SK-N-SH (cell line): ENCODE measurements at regions not wholly inside any gene's neighbourhood (a gene's known extent, or its start where the extent isn't known, plus 50 kb on each side); places are given as distances from the start of the nearest gene placed in this dataset.

ENCODE experiments used
- CHD2 ChIP-seq: fragments of 150-350 bp; IDR thresholded peaks from 2 replicates; pipeline ENCODE4 v1.6.1; 2018; ENCODE audit warnings: low read length; ENCODE audit not compliant: partially characterized antibody
- EP300 ChIP-seq, 2 experiments: IDR thresholded peaks; 2 replicates each; pipeline versions ENCODE4 v1.4.0 to v1.6.1; 2012; ENCODE audit warnings: borderline replicate concordance in 1 of 2, low read depth in 1 of 2, low read length in 1 of 2
- EZH2phosphoT487 ChIP-seq: fragments of 200-600 bp; sonication (generic); IDR thresholded peaks from 2 replicates; pipeline ENCODE4 v1.6.1; 2017; ENCODE audit warnings: low read depth, mixed run types, mild to moderate bottlenecking, antibody characterized with exemption, moderate library complexity, borderline replicate concordance
- FOXM1 ChIP-seq: IDR thresholded peaks from 2 replicates; pipeline ENCODE4 v1.4.0; 2012; ENCODE audit warnings: low read depth, mild to moderate bottlenecking
- GABPA ChIP-seq: IDR thresholded peaks from 2 replicates; pipeline ENCODE4 v1.4.0; 2012; ENCODE audit warnings: low read depth, mild to moderate bottlenecking
- MAX ChIP-seq: IDR thresholded peaks from 2 replicates; pipeline ENCODE4 v1.4.0; 2012; ENCODE audit warnings: low read depth
- POLR2AphosphoS5 ChIP-seq: IDR thresholded peaks from 2 replicates; pipeline ENCODE4 v1.6.1; 2012; ENCODE audit warnings: low read depth, low read length
- RAD21 ChIP-seq: IDR thresholded peaks from 2 replicates; pipeline ENCODE4 v1.6.1; 2012; ENCODE audit warnings: mild to moderate bottlenecking, low read length
- SIN3A ChIP-seq: IDR thresholded peaks from 2 replicates; pipeline ENCODE4 v1.6.1; 2012; ENCODE audit warnings: low read depth, mild to moderate bottlenecking, low read length, moderate library complexity, borderline replicate concordance
- TCF12 ChIP-seq: IDR thresholded peaks from 2 replicates; pipeline ENCODE4 v1.4.0; 2012
- YY1 ChIP-seq: IDR thresholded peaks from 2 replicates; pipeline ENCODE4 v1.4.0; 2012; ENCODE audit warnings: low read depth, mild to moderate bottlenecking
- ZBTB33 ChIP-seq: IDR thresholded peaks from 2 replicates; pipeline ENCODE4 v1.4.0; 2012; ENCODE audit warnings: low read depth, borderline replicate concordance
- TF ChIP-seq, protein P1 (sequence below): fragments of 200-600 bp; sonication (generic); IDR thresholded peaks from 2 replicates; pipeline ENCODE4 v1.6.1; 2017; ENCODE audit warnings: antibody characterized with exemption, mild to moderate bottlenecking, moderate library complexity
- TF ChIP-seq, protein P2 (sequence below): fragments of 150-350 bp; IDR thresholded peaks from 2 replicates; pipeline ENCODE4 v1.6.1; 2017; ENCODE audit warnings: antibody characterized with exemption, low read length, low read depth, borderline replicate concordance

GRCh38 chr9:107388890-107389289, 100.7 kb downstream of the KLF4 start:
- TF ChIP-seq, protein P1, sequence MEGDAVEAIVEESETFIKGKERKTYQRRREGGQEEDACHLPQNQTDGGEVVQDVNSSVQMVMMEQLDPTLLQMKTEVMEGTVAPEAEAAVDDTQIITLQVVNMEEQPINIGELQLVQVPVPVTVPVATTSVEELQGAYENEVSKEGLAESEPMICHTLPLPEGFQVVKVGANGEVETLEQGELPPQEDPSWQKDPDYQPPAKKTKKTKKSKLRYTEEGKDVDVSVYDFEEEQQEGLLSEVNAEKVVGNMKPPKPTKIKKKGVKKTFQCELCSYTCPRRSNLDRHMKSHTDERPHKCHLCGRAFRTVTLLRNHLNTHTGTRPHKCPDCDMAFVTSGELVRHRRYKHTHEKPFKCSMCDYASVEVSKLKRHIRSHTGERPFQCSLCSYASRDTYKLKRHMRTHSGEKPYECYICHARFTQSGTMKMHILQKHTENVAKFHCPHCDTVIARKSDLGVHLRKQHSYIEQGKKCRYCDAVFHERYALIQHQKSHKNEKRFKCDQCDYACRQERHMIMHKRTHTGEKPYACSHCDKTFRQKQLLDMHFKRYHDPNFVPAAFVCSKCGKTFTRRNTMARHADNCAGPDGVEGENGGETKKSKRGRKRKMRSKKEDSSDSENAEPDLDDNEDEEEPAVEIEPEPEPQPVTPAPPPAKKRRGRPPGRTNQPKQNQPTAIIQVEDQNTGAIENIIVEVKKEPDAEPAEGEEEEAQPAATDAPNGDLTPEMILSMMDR = no peak
- TF ChIP-seq TCF12 = no peak
- no peak for TF ChIP-seq YY1
- TF ChIP-seq MAX = no peak
- no peak for TF ChIP-seq POLR2AphosphoS5
- TF ChIP-seq FOXM1 = no peak
- no peak for TF ChIP-seq SIN3A
- no peak for TF ChIP-seq GABPA
- TF ChIP-seq RAD21 = no peak
- no peak for TF ChIP-seq EZH2phosphoT487
- no peak for TF ChIP-seq EP300 (IDR thresholded peaks at IDR 0.05; ENCODE audit: borderline replicate concordance in 1 of 2, low read depth in 1 of 2, low read length in 1 of 2)
- TF ChIP-seq CHD2 = no peak
- TF ChIP-seq, protein P2, sequence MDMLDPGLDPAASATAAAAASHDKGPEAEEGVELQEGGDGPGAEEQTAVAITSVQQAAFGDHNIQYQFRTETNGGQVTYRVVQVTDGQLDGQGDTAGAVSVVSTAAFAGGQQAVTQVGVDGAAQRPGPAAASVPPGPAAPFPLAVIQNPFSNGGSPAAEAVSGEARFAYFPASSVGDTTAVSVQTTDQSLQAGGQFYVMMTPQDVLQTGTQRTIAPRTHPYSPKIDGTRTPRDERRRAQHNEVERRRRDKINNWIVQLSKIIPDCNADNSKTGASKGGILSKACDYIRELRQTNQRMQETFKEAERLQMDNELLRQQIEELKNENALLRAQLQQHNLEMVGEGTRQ = no peak
- no peak for TF ChIP-seq ZBTB33
